Mucosa of descending colon (tissue), 3 donors: ENCODE measurements at regions not wholly inside any gene's neighbourhood (a gene's known extent, or its start where the extent isn't known, plus 50 kb on each side); places are given as distances from the start of the nearest gene placed in this dataset.

Experiments used
- ATAC-seq: fragments of 200-7000 bp; cut with Tn5 transposase; one replicate; pipeline ENCODE4 v1.9.1; 2020; ENCODE audit warnings: mild to moderate bottlenecking, moderate library complexity
- DNase-seq, 3 donors: peaks; one replicate each; pipeline ENCODE4 v3.0.0-alpha.2; 2020
- H3K36me3 ChIP-seq: fragments of 200-600 bp; one replicate; pipeline ENCODE4 v1.8.0; 2021; ENCODE audit warnings: low read depth, mild to moderate bottlenecking
- H3K4me1 ChIP-seq: fragments of 200-600 bp; one replicate; pipeline ENCODE4 v1.8.0; 2021; ENCODE audit warnings: low read depth, mild to moderate bottlenecking
- H3K4me3 ChIP-seq: fragments of 200-600 bp; one replicate; pipeline ENCODE4 v1.8.0; 2021; ENCODE audit warnings: mild to moderate bottlenecking
- H3K9me3 ChIP-seq: fragments of 200-600 bp; one replicate; pipeline ENCODE4 v1.8.0; 2021; ENCODE audit warnings: mild to moderate bottlenecking
- CTCF ChIP-seq: fragments of 200-600 bp; IDR thresholded peaks from one replicate; pipeline ENCODE4 v1.8.0; 2022; ENCODE audit warnings: antibody characterized with exemption, mild to moderate bottlenecking
- intact Hi-C, 2 donors: fragments of 100-400 bp; cut with DNase I in 1 of 2; cut with micrococcal nuclease in 1 of 2; formaldehyde crosslinking; loops; one replicate each; pipeline versions ENCODE4 v1.11.0 to v1.11.1; 2022; cut with DNase I, micrococcal nuclease
- donor health status: DM: no; HTN: no; CAD: no; lungs with moderate emphysema.
- donor health status: DM: no; HTN: no; CAD: no.
- donor health status: DM: no; HTN: yes; CAD: no.

GRCh38 chr3:64825404-64826120 lies 137.8 kb upstream of the ADAMTS9 start:
- Histone ChIP-seq H3K36me3 (no peaks in the 10 kb centered on the region), H3K9me3 (no peaks in the 10 kb centered on the region), H3K4me1 (no peaks in the 10 kb centered on the region), H3K4me3 (no peak overlapping the region)
- DNase-seq: no peak
- TF ChIP-seq CTCF: no peak
- ATAC-seq: peak; percentile 67
- intact Hi-C loops: no loop called here

GRCh38 chr3:64824394-64824909 lies 136.7 kb upstream of the ADAMTS9 start:
- H3K4me1 ChIP-seq: no peaks in the 10 kb centered on the region
- no peak for ATAC-seq
- DNase-seq: no peak

GRCh38 chr3:64818196-64818595 lies 130.4 kb upstream of the ADAMTS9 start:
- no peaks in the 10 kb centered on the region for H3K4me1 ChIP-seq
- H3K36me3 ChIP-seq: no peaks in the 10 kb centered on the region
- intact Hi-C loops: no loop called here
- DNase-seq (no peak), ATAC-seq (no peak)
- no peaks in the 10 kb centered on the region for H3K9me3 ChIP-seq
- no peak for TF ChIP-seq CTCF
- H3K4me3 ChIP-seq: no peak overlapping the region

More at GRCh38 chr3:64824394-64824909, 136.7 kb upstream of the ADAMTS9 start:
- Histone ChIP-seq H3K36me3 (no peaks in the 10 kb centered on the region), H3K9me3 (no peaks in the 10 kb centered on the region), H3K4me3 (no peak overlapping the region)
- intact Hi-C loops: no loop called here
- no peak for TF ChIP-seq CTCF

GRCh38 chr3:64816355-64816754 lies 128.6 kb upstream of the ADAMTS9 start:
- no peak for ATAC-seq
- no peak for TF ChIP-seq CTCF
- no peaks in the 10 kb centered on the region for H3K9me3 ChIP-seq
- intact Hi-C loops: no loop called here
- no peaks in the 10 kb centered on the region for H3K4me1 ChIP-seq
- DNase-seq: no peak
- H3K4me3 ChIP-seq: no peak overlapping the region
- no peaks in the 10 kb centered on the region for H3K36me3 ChIP-seq

- intact Hi-C loops: no loop called here
- Histone ChIP-seq H3K4me1 (no peaks in the 10 kb centered on the region), H3K36me3 (no peaks in the 10 kb centered on the region), H3K9me3 (no peaks in the 10 kb centered on the region), H3K4me3 (no peak overlapping the region)
- DNase-seq: no peak
- no peak for TF ChIP-seq CTCF
- no peak for ATAC-seq
Observed at GRCh38 chr3:64815789-64816188, 128.0 kb upstream of the ADAMTS9 start.
